HUES48 (cell line): ENCODE measurements at regions not wholly inside any gene's neighbourhood (a gene's known extent, or its start where the extent isn't known, plus 50 kb on each side); places are given as distances from the start of the nearest gene placed in this dataset.

Source experiments
- H3K27ac ChIP-seq: one replicate; pipeline ENCODE4 v1.7.0; 2013; ENCODE audit warnings: low read depth, low read length, inconsistent platforms
- H3K27me3 ChIP-seq: 2 replicates; pipeline ENCODE4 v1.6.1; 2013; ENCODE audit warnings: mild to moderate bottlenecking, low read length; ENCODE audit not compliant: control insufficient read depth, insufficient read depth
- H3K36me3 ChIP-seq: 2 replicates; pipeline ENCODE4 v1.6.1; 2013; ENCODE audit warnings: low read length; ENCODE audit not compliant: control insufficient read depth, insufficient read depth
- H3K4me1 ChIP-seq: 2 replicates; pipeline ENCODE4 v1.6.1; 2013; ENCODE audit warnings: mild to moderate bottlenecking, low read length; ENCODE audit not compliant: control insufficient read depth, insufficient read depth
- H3K4me3 ChIP-seq: 2 replicates; pipeline ENCODE4 v1.5.1; 2013; ENCODE audit warnings: mild to moderate bottlenecking, low read depth, low read length
- H3K9ac ChIP-seq: 2 replicates; pipeline ENCODE4 v1.6.1; 2013; ENCODE audit warnings: mild to moderate bottlenecking, low read depth, low read length, moderate library complexity
- H3K9me3 ChIP-seq: 2 replicates; pipeline ENCODE4 v1.6.1; 2013; ENCODE audit warnings: low read length; ENCODE audit not compliant: control insufficient read depth, insufficient read depth

DNA sequence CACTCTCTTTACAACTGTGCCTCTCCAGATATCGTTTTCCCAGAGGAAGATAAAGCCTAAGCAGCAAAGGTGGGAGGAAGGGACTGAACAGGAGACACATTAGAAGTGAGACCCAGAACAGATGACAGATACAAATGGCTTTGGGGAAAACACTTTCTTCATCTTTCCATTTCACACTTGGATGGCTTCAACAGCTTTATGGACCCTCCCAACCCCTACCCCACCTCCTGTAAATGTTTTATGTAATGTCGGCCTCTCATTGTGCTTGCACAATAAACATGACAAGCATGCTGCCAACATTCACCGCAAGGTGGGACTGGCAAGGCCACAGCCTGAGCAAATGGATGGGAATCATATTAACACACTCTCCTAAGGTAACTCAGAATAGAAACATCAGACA is 1088.6 kb downstream of the TUSC7 start:
- Histone ChIP-seq H3K27me3 (no peaks in the 10 kb centered on the region), H3K36me3 (no peaks in the 10 kb centered on the region)

DNA sequence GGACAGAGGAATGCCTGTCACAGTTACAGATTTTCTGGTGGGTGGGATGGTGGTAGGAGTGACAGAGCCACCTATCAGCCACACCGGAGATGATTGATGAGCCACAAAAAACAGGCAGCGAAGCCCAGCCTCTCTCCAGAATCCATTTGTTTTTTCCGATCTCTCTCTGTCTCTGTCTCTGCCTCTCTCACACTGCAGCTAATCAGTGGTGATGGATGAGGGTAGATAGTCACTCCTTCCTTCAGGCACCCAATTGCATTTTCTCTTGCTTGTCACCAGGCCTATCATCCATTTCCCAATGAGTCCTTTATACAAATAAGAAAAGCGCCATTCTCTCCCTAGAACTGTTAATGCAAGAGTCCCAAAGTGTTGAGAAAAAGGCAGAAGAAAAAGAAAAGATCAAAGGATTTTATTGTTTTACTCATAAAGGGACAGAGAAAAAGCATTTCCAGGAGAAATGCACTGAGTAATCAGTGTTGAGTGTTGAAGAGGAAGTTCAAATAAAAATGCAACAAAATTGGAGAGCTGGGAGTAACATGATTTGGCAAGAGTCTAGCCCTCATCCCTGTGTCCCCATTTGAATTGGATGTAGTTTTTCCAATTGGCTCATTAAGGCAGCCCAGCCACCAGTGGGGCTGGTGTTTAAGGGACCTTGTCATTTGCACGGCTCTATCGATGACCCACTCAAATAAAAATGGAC is 1089.3 kb downstream of the TUSC7 start:
- H3K36me3 ChIP-seq: no peaks in the 10 kb centered on the region
- H3K27ac ChIP-seq: no peak overlapping the region
- H3K4me1 ChIP-seq: peaks cover 18% of the 10 kb centered on the region
- no peaks in the 10 kb centered on the region for H3K9me3 ChIP-seq
- H3K27me3 ChIP-seq: no peaks in the 10 kb centered on the region
- H3K9ac ChIP-seq: no peak overlapping the region
- H3K4me3 ChIP-seq: no peak overlapping the region

More for the DNA sequence above, 1088.6 kb downstream of the TUSC7 start:
- Histone ChIP-seq H3K4me3 (no peak overlapping the region), H3K9ac (no peak overlapping the region), H3K27ac (no peak overlapping the region), H3K9me3 (no peaks in the 10 kb centered on the region), H3K4me1 (peaks cover 18% of the 10 kb centered on the region)

DNA sequence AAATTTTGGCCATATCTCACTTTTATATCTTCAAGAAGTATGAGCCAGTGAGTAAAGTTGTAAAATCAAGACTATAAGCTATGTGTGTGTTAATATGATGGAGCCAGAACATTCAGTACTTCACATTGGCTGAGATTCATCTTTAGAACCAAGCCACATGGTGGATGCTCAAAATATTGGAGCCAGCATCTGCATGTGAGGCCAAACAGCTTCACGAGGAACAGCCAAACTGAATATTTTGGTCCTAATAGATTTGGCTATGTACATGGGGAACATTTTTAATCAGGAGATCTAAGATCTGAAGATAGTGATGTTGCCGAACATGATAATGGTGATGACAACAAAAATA is 1089.8 kb downstream of the TUSC7 start:
- Histone ChIP-seq H3K27ac (no peak overlapping the region), H3K9ac (no peak overlapping the region), H3K27me3 (no peaks in the 10 kb centered on the region), H3K9me3 (no peaks in the 10 kb centered on the region), H3K36me3 (no peaks in the 10 kb centered on the region), H3K4me3 (no peak overlapping the region), H3K4me1 (peaks cover 18% of the 10 kb centered on the region)

DNA sequence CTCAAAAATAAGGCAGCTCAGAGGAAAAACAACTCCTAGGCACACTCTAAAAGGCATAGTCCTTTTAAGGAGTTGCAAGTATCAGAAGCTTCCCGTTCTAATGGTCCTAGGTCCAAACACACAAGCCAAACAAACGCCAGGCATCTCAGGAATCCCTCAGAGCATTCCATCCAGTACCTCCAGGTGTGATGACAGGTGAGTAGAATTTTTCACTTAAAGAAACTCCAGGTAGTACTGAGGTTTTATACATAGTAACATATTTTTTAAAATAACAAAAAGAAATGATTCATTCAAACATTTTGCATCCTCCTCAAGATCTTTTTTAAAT is 1092.3 kb downstream of the TUSC7 start:
- Histone ChIP-seq H3K4me1 (peaks cover 18% of the 10 kb centered on the region), H3K9me3 (no peaks in the 10 kb centered on the region), H3K27me3 (no peaks in the 10 kb centered on the region), H3K36me3 (no peaks in the 10 kb centered on the region), H3K4me3 (no peak overlapping the region), H3K27ac (no peak overlapping the region), H3K9ac (no peak overlapping the region)

DNA sequence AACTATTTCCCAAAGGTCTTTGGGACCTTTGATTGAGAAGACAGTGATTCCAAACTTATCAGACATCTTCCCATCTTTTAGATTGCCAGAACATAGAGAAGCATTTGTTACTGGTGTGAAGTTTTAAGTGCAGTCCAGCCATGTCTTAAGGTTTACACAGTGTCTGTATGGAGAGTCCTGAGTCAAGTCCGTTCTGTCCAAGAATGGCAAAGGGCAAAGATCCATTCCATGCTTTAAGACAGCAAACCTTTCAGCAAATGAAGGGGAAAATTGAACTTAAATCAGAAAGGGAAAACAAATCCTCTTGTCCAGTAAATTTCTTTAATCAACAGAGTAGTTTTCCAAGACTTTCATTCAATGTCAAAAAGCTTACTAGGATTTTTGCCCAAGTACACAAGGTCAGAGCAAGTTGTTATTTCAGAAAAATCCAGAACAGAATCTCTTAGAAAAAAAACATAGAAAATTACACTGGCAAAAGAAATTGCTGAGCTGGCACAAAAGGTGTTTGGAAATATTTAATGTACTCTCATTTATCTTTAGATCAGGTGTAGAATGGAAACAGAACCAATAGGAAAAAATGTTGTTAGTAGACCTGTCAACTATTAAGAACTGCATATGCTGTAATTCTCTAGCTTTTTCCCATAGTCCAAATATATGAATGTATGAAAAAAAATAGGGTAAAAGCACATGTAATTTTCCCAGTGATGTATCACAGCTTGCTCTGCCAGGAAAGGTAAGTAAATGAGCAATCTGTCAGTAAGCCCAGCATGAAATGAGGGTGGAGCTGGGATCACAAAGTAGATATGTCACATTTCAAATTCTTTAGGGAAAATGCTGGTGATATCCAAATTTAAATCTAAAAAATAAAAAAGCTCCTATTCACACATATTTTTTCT is 1099.9 kb downstream of the TUSC7 start:
- Histone ChIP-seq H3K4me1 (no peaks in the 10 kb centered on the region), H3K9ac (no peak overlapping the region), H3K4me3 (no peak overlapping the region), H3K27ac (no peak overlapping the region), H3K36me3 (no peaks in the 10 kb centered on the region), H3K27me3 (no peaks in the 10 kb centered on the region), H3K9me3 (no peaks in the 10 kb centered on the region)

DNA sequence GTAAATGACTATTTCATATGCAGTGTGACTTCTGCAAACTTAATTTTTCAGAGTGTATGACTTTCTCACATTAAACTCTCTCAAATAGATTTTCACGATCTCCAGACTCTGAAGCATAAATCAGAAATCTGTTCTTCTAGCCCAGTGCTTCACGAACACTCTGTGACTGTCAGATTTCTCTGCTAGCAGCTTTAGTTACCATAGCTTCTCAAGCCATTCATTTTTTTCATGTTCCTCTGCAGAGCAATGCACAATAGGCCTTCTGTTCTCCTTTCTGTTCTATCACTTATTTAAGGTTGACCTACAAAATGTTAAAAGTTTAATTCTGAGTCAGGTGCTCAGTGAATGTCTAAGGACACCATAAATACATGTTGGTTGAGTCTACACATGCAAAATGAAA is 1102.2 kb downstream of the TUSC7 start:
- Histone ChIP-seq H3K4me3 (no peak overlapping the region), H3K27me3 (no peaks in the 10 kb centered on the region), H3K27ac (no peak overlapping the region), H3K9me3 (no peaks in the 10 kb centered on the region), H3K9ac (no peak overlapping the region), H3K4me1 (no peaks in the 10 kb centered on the region), H3K36me3 (no peaks in the 10 kb centered on the region)

DNA sequence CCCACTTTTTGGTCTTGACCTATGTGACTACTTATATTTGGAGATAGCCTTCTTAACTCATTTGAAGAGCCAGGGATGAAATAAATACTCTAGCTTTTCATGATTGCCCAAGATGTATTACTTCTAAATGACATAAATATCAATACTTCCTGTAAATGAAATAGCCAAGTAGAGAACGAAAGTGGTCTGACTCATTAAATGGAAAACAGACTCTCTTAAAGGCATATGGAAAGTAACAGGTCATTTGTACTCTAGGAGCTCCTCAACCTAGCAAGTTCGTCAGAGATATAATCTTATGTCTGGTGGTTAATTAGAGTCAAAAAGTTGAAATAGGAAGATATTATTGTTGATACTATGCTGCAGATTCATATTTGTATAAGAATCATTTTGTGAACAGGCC is 1105.4 kb downstream of the TUSC7 start:
- Histone ChIP-seq H3K4me1 (no peaks in the 10 kb centered on the region), H3K27me3 (no peaks in the 10 kb centered on the region), H3K4me3 (no peak overlapping the region), H3K9ac (no peak overlapping the region), H3K27ac (no peak overlapping the region), H3K9me3 (no peaks in the 10 kb centered on the region), H3K36me3 (no peaks in the 10 kb centered on the region)

DNA sequence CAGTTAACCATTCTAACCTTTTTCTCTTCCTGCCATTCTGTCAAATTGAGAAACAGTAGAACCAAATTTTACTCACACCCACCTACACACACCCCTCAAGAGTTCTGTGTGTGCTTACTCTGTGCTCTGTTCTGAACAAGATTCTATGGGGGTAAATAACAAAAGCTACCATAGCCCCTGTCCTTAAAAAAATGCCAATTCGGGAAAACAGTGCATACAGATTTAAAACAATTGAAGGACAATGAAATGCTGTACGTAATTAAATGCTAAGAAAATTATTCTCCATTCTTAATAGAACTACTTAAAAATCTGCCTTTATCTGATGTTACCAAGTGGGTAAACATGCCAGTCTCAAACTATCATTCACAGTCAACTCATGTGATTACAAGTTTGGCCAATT is 1107.5 kb downstream of the TUSC7 start:
- H3K9ac ChIP-seq: no peak overlapping the region
- H3K36me3 ChIP-seq: no peaks in the 10 kb centered on the region

DNA sequence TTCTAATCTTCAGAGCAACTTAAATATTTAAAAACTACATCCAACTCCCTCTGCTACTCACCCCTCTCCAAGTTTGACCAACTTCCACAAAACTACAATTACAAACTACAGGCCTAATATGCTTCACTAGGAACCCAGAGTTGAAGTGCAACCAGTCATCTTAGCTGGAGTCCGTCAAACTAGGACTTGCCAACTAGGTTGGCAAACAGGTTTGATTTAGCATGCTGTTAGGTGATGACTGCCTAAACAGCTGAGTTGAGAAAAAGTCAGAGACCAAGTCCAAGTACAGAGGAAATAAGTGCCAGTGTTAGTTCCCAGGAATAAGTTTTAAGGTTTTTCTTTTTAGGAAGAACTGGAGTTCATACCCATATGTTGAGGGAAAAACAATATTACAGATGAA is 1109.0 kb downstream of the TUSC7 start:
- no peaks in the 10 kb centered on the region for H3K36me3 ChIP-seq
- H3K9ac ChIP-seq: no peak overlapping the region
- H3K27me3 ChIP-seq: no peaks in the 10 kb centered on the region
- H3K4me1 ChIP-seq: peaks cover 9% of the 10 kb centered on the region; the same call in 1 of the 2 replicates
- H3K27ac ChIP-seq: no peak overlapping the region
- H3K4me3 ChIP-seq: no peak overlapping the region
- H3K9me3 ChIP-seq: no peaks in the 10 kb centered on the region

More for the DNA sequence above, 1107.5 kb downstream of the TUSC7 start:
- Histone ChIP-seq H3K4me3 (no peak overlapping the region), H3K9me3 (no peaks in the 10 kb centered on the region), H3K27ac (no peak overlapping the region), H3K4me1 (peaks cover 9% of the 10 kb centered on the region; the same call in 1 of the 2 replicates), H3K27me3 (no peaks in the 10 kb centered on the region)

DNA sequence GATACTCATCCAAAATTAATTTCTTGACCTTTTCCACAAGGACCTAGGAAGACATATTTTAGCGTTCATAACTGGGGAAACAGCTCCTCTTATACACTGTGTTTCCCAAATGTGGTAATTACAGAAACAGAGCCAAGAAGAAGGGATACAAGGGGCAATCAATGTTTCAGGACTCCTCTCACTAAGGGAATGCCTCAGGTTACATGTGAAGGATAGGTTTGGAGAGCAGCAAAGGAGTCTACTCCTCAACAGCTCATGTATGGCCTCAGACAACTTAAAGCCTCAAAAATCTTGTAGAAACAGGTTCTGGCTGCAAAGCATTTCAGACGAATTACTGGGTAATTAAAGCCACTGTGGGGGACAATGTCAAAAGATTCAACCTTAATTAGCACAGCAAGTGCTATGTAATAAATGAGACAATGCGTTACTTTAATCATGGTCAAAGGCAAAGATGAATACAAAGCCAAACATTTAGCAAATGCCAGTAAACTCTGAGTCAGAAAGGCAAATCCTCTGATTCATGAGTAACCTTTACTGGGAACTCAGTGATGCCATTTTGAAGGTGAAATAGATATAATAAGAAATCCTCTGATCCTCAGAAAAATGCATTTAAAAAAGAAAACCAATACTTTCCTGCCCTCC is 1111.2 kb downstream of the TUSC7 start:
- no peak overlapping the region for H3K9ac ChIP-seq
- no peaks in the 10 kb centered on the region for H3K36me3 ChIP-seq
- H3K4me1 ChIP-seq: peaks cover 9% of the 10 kb centered on the region; the same call in 1 of the 2 replicates
- H3K27ac ChIP-seq: no peak overlapping the region
- no peaks in the 10 kb centered on the region for H3K27me3 ChIP-seq
- no peaks in the 10 kb centered on the region for H3K9me3 ChIP-seq
- no peak overlapping the region for H3K4me3 ChIP-seq

DNA sequence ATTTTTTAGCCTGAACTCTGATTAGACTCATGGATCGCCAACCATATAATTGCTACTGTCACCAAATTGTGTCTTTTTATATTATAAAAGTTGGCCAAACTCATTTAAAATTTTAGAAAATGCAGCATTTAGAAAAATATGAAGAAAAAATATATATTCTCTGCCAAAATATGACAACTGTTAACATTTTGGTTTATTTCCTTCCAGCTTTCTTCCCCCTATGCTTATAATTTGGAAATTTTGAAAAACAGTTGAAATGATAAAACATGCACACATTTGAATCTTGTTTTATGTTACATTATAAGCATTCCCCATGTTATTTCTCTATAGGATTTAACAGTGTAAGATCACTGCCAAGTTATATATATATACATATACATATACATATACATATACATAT is 1112.8 kb downstream of the TUSC7 start:
- H3K27ac ChIP-seq: no peak overlapping the region
- no peaks in the 10 kb centered on the region for H3K9me3 ChIP-seq
- no peak overlapping the region for H3K9ac ChIP-seq
- no peaks in the 10 kb centered on the region for H3K36me3 ChIP-seq
- no peaks in the 10 kb centered on the region for H3K27me3 ChIP-seq
- peaks cover 9% of the 10 kb centered on the region; the same call in 1 of the 2 replicates for H3K4me1 ChIP-seq
- H3K4me3 ChIP-seq: no peak overlapping the region
